ENCODE measurements at regions not wholly inside any gene's neighbourhood (a gene's known extent, or its start where the extent isn't known, plus 50 kb on each side); places are given as distances from the start of the nearest gene placed in this dataset.

DNA sequence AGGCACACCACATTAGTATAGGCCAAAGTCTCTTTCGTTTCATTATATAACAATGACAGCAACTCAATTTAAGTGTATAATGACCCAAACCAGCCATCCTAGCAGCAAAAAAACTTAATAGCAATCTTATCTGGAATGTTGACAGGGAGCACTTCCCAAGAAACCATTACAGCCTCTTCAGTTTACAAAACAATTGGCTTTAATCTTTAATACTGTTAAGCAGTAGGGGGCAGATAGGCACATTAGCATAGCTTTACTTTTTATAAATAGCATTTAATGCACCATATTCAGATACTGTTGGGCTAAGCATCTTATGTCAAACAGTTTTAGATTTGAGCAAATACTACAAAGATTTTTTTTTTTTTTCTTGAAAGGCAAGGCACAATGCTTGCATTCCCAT is 193.3 kb upstream of the MAP3K7 start:
- POLR2A ChIA-PET (ENCODE audit: low non-redundant PET), result no interaction called here
- TF ChIP-seq, protein P1, sequence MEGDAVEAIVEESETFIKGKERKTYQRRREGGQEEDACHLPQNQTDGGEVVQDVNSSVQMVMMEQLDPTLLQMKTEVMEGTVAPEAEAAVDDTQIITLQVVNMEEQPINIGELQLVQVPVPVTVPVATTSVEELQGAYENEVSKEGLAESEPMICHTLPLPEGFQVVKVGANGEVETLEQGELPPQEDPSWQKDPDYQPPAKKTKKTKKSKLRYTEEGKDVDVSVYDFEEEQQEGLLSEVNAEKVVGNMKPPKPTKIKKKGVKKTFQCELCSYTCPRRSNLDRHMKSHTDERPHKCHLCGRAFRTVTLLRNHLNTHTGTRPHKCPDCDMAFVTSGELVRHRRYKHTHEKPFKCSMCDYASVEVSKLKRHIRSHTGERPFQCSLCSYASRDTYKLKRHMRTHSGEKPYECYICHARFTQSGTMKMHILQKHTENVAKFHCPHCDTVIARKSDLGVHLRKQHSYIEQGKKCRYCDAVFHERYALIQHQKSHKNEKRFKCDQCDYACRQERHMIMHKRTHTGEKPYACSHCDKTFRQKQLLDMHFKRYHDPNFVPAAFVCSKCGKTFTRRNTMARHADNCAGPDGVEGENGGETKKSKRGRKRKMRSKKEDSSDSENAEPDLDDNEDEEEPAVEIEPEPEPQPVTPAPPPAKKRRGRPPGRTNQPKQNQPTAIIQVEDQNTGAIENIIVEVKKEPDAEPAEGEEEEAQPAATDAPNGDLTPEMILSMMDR (conservative IDR thresholded peaks at IDR 0.05; ENCODE audit: low read depth), result no peak
- no peak overlapping the region for H3K27ac ChIP-seq
- CTCF ChIA-PET, result no interaction called here
- no peak for DNase-seq (ENCODE audit: low spot score)

DNA sequence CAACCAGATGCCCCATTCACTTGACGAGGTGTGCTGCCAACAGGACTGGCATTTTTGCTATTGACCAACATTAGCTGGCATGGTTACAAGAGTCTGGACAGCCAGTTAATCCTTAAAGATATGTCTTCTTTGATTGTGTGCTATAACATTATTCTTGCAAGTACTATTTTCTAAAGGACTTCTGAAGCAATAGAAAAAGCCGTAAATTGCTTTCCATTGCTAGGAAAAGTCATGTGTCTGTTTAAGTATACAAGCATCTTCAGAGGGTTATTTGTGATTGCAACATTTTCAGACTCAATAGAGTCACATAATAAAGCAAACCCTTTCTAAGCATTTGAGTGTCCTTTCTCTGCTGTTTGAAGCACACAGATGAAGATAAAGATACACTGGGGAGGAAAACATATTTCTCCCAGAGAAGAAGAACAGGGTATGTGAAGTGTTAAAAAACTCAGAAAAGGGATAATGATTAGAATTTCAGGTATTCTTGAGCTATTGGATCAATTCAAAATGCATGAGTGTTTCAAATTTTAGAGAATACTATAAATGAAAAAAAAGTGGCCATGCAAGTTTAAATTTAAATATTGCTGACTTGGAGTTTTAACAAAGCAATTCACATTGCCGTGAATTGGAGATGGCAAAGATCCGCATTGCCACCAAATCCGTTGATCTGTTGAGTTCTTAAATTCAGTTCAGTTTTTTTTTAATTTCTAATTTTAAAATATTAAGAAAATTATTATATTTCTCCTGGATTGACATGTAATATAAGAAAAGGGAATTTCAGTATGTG is 191.7 kb upstream of the MAP3K7 start:
- DNase-seq (ENCODE audit: low spot score), result no peak
- no peak overlapping the region for H3K27ac ChIP-seq
- TF ChIP-seq, protein P1 (conservative IDR thresholded peaks at IDR 0.05; ENCODE audit: low read depth), result no peak
- ChIA-PET CTCF (interaction anchor here (0.6 kb wide), 1 partner anchor 40 kb away, joined by 7 read pairs; no protein-coding TSS in a partner anchor), POLR2A (ENCODE audit: low non-redundant PET) (no interaction called here)

DNA sequence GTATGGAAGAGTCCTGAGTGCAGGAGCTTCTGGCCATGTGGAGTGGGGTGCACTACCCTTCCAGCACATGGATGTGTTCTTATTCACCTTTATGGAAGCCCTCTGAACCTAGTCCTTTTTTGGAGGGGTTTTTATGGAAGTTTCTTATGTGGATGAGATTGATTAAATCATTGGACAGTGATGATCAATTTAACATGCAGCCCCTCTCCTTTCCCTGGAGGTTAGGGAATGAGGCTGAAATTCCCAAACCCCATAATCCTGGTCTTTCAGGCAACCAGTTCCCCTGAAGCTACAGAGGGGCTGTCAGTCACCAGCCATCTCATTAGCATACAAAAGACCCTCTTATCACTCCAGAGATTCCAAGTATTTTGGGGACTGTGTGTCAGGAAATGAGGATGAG is 183.9 kb upstream of the MAP3K7 start:
- CTCF ChIA-PET, result no interaction called here

DNA sequence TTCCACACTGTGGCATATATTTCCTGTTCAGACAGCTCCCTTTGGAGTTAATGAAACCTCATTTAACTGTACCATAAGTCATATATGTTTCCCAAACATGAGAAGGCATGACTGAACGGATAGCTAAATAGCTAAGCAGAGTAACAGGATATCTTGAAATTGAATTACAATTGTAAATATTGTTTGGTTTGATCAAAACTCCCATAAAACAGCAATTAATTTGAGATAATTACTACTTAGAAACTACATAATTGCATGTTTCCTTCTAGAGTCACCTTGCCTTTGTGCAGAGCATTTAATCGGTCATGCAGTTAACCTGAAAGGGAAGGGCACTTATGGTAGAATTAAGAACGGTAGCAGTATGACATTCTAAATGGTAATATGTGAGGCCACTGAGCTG is 179.0 kb upstream of the MAP3K7 start:
- ChIA-PET POLR2A (ENCODE audit: low non-redundant PET) (no interaction called here), CTCF (no interaction called here)
- TF ChIP-seq, protein P1 (conservative IDR thresholded peaks at IDR 0.05; ENCODE audit: low read depth), result no peak
- no peak for DNase-seq (ENCODE audit: low spot score)
- no peak overlapping the region for H3K27ac ChIP-seq

More for the DNA sequence above, 183.9 kb upstream of the MAP3K7 start:
- TF ChIP-seq, protein P1 (conservative IDR thresholded peaks at IDR 0.05; ENCODE audit: low read depth), result no peak
- no peak overlapping the region for H3K27ac ChIP-seq
- no peak for DNase-seq (ENCODE audit: low spot score)
- POLR2A ChIA-PET (ENCODE audit: low non-redundant PET), result no interaction called here

DNA sequence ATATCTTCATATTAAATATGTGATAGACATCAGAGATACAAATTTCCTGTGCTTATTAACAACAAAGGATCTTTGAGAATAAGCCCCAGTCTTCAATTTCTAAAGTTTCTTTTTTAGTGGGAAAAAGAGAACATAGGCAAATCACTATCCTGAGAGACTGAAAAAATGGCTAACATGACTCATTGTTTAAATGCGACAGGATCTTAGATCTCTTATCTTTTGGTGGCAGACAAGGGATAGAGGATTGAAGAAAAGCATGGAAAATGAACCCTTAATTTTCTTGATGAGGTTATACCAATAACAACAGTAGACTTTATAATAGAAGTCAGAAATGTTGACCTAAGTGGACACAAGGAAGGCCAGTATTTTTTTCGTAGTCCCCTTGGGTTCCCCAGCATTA is 178.6 kb upstream of the MAP3K7 start:
- H3K27ac ChIP-seq, result no peak overlapping the region
- TF ChIP-seq, protein P1 (conservative IDR thresholded peaks at IDR 0.05; ENCODE audit: low read depth), result no peak
- POLR2A ChIA-PET (ENCODE audit: low non-redundant PET), result no interaction called here
- DNase-seq (ENCODE audit: low spot score), result no peak
- CTCF ChIA-PET, result no interaction called here

DNA sequence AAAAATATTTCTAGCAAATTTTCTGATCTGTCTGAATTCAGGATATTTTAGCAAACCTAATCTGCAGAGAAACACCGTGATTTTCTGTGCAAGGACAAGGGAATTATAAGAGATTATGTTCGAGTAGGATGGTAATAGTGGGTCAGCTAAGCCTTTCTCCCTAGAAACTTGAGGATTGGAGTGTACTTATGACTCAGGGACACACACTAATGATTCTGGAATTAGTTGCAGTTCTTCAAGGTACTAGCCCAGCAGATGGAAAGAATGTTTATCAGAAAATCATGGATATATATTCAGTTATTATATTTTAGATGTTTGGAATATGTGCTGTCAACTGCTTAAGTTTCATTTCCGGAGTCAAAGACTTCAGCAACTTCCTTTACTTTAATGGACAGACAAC is 177.1 kb upstream of the MAP3K7 start:
- CTCF ChIA-PET, result no interaction called here
- TF ChIP-seq, protein P1 (conservative IDR thresholded peaks at IDR 0.05; ENCODE audit: low read depth), result no peak
- no peak overlapping the region for H3K27ac ChIP-seq
- POLR2A ChIA-PET (ENCODE audit: low non-redundant PET), result no interaction called here
- DNase-seq (ENCODE audit: low spot score), result no peak
